ENCODE measurements at regions not wholly inside any gene's neighbourhood (a gene's known extent, or its start where the extent isn't known, plus 50 kb on each side); places are given as distances from the start of the nearest gene placed in this dataset.
A peak's percentile ranks its signal among the peaks of the same experiment; 100 is the strongest.

DNA sequence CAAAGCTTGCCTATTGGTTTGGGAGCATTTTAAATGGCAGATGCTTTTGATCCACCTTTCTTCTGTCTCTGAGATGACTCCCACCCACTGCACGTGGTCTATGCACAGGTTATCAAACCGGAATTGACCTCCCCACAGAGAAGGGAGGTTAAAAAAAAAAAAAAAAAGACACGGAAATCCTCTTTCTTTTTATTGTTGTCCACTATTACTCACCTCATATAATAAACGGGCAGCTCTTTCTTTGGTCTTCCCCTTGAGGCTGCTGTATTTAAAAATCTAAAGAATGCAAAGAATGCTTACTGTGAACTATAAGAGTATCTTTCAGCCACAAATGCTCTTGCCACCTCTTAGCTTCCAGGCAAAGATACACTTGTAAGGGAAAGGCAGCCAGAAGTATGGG, 329.7 kb downstream of the NDFIP2 start:
- H2AK9ac ChIP-seq (replicated peaks; ENCODE audit: low read depth, low read length, poor library complexity): no peak overlapping the region
- no peaks in the 10 kb centered on the region for H3K9me3 ChIP-seq (ENCODE audit: control insufficient read depth, insufficient read depth, low read length)
- dilution Hi-C loops (cut with HindIII; ENCODE audit: low sequenced_read_pairs, unreplicated experiment) (no loop called here), intact Hi-C loops (cut with micrococcal nuclease) (no loop called here), in situ Hi-C loops (cut with MboI; ENCODE audit: low sequenced_read_pairs) (no loop called here)
- peak overlapping the region; percentile 87 for H2BK120ac ChIP-seq (ENCODE audit: low read depth, low read length)
- H3K9ac ChIP-seq (ENCODE audit: low read depth, low read length): no peak overlapping the region
- H4K8ac ChIP-seq (ENCODE audit: low read depth in 2 of 2, low read length in 2 of 2): peak overlapping the region; percentile 70 to 80
- peak overlapping the region; percentile 75 for H3K4ac ChIP-seq (ENCODE audit: low read depth, low read length)
- H3K14ac ChIP-seq (replicated peaks; ENCODE audit: low read depth, low read length): peak overlapping the region; percentile 30
- DNase-seq (peak; percentile 58), ATAC-seq (ENCODE audit: low read depth) (peak; percentile 97)
- no peaks in the 10 kb centered on the region for H3K9me1 ChIP-seq (ENCODE audit: insufficient read depth, low read length)
- no TSS peak for BruUV-seq (replicated peaks)
- no peaks in the 10 kb centered on the region for H3K27me3 ChIP-seq (ENCODE audit: control insufficient read depth, insufficient read depth, low read length)
- peak overlapping the region; percentile 88 for H2BK15ac ChIP-seq (ENCODE audit: low read depth, low read length)
- no peak overlapping the region for H2AK5ac ChIP-seq (ENCODE audit: low read depth, low read length)
- peak overlapping the region; percentile 83 for H4K91ac ChIP-seq (ENCODE audit: insufficient read depth, low read depth, low read length)
- no peak overlapping the region for H3K27ac ChIP-seq (ENCODE audit: insufficient read depth, low read length)
- 0 out of 2 replicates have a peak overlapping the region, but pooled peaks have one; percentile 44 for H3K4me2 ChIP-seq (ENCODE audit: low read depth, low read length)
- no peaks in the 10 kb centered on the region for H4K20me1 ChIP-seq (ENCODE audit: insufficient read depth, low read length)
- H3K18ac ChIP-seq (ENCODE audit: low read depth, low read length): peak overlapping the region; percentile 85; the same call in 1 of the 2 replicates
- peak overlapping the region; percentile 81 for H2AFZ ChIP-seq (replicated peaks; ENCODE audit: low read length, poor library complexity)
- no CpG with 5 or more reads among the region's 4 CpGs for WGBS, 2 experiments (ENCODE audit: extremely low coverage in 2 of 2, insufficient read length in 1 of 2)
- peak overlapping the region; percentile 37 for H2BK5ac ChIP-seq (ENCODE audit: low read depth, low read length, poor library complexity, severe bottlenecking)
- peak overlapping the region; percentile 79 for H2BK20ac ChIP-seq (ENCODE audit: low read depth, low read length)
- POLR2A ChIA-PET (ENCODE audit: unreplicated experiment): interaction anchor here (0.6 kb wide), 1 partner anchor 306 kb away, joined by 3 read pairs; no protein-coding TSS in a partner anchor
- peak overlapping the region; percentile 45; the same call in 1 of the 2 replicates for H4K5ac ChIP-seq (ENCODE audit: low read depth, low read length)
- CTCF ChIA-PET: interaction anchor here (0.6 kb wide), 2 partner anchors 115 to 954 kb away, joined by 5 to 6 read pairs; no protein-coding TSS in a partner anchor
- H3K4me1 ChIP-seq (ENCODE audit: control insufficient read depth, insufficient read depth, low read length): peaks cover 8% of the 10 kb centered on the region
- no peaks in the 10 kb centered on the region for H3K36me3 ChIP-seq (ENCODE audit: control insufficient read depth, insufficient read depth, low read length)
- peak overlapping the region; percentile 65; the same call in 1 of the 2 replicates for H3K23ac ChIP-seq (ENCODE audit: low read depth, low read length)
- TF ChIP-seq RFX5 (IDR thresholded peaks at IDR 0.05; ENCODE audit: low read depth, low read length): no peak
- TF ChIP-seq, protein P1, sequence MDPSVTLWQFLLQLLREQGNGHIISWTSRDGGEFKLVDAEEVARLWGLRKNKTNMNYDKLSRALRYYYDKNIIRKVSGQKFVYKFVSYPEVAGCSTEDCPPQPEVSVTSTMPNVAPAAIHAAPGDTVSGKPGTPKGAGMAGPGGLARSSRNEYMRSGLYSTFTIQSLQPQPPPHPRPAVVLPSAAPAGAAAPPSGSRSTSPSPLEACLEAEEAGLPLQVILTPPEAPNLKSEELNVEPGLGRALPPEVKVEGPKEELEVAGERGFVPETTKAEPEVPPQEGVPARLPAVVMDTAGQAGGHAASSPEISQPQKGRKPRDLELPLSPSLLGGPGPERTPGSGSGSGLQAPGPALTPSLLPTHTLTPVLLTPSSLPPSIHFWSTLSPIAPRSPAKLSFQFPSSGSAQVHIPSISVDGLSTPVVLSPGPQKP (IDR thresholded peaks at IDR 0.05; ENCODE audit: borderline replicate concordance, low read depth, low read length): no peak
- no peak for TF ChIP-seq NFE2L2 (IDR thresholded peaks at IDR 0.05; ENCODE audit: low read depth, low read length)
- TF ChIP-seq MAFK (IDR thresholded peaks at IDR 0.05; ENCODE audit: low read depth, low read length): no peak
- no peak for TF ChIP-seq CEBPB (IDR thresholded peaks at IDR 0.05; ENCODE audit: low read depth, low read length)
- TF ChIP-seq POLR2A (IDR thresholded peaks at IDR 0.05; ENCODE audit: low read depth, low read length): no peak
- TF ChIP-seq MXI1 (IDR thresholded peaks at IDR 0.05; ENCODE audit: borderline replicate concordance, low read depth, low read length): no peak
- TF ChIP-seq RAD21 (IDR thresholded peaks at IDR 0.05; ENCODE audit: low read length): no peak
- no peak for TF ChIP-seq BHLHE40 (IDR thresholded peaks at IDR 0.05; ENCODE audit: low read depth, low read length)
- no peak for TF ChIP-seq SMC3 (IDR thresholded peaks at IDR 0.05; ENCODE audit: low read depth, low read length)
- no peak for TF ChIP-seq RCOR1 (IDR thresholded peaks at IDR 0.05; ENCODE audit: insufficient replicate concordance, low read length)
- TF ChIP-seq, protein P2, sequence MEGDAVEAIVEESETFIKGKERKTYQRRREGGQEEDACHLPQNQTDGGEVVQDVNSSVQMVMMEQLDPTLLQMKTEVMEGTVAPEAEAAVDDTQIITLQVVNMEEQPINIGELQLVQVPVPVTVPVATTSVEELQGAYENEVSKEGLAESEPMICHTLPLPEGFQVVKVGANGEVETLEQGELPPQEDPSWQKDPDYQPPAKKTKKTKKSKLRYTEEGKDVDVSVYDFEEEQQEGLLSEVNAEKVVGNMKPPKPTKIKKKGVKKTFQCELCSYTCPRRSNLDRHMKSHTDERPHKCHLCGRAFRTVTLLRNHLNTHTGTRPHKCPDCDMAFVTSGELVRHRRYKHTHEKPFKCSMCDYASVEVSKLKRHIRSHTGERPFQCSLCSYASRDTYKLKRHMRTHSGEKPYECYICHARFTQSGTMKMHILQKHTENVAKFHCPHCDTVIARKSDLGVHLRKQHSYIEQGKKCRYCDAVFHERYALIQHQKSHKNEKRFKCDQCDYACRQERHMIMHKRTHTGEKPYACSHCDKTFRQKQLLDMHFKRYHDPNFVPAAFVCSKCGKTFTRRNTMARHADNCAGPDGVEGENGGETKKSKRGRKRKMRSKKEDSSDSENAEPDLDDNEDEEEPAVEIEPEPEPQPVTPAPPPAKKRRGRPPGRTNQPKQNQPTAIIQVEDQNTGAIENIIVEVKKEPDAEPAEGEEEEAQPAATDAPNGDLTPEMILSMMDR (conservative IDR thresholded peaks at IDR 0.05; ENCODE audit: low read depth, low read length): no peak
- no peak for TF ChIP-seq FOS (IDR thresholded peaks at IDR 0.05; ENCODE audit: low read depth, low read length)
- TF ChIP-seq, protein P3, sequence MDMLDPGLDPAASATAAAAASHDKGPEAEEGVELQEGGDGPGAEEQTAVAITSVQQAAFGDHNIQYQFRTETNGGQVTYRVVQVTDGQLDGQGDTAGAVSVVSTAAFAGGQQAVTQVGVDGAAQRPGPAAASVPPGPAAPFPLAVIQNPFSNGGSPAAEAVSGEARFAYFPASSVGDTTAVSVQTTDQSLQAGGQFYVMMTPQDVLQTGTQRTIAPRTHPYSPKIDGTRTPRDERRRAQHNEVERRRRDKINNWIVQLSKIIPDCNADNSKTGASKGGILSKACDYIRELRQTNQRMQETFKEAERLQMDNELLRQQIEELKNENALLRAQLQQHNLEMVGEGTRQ (IDR thresholded peaks at IDR 0.05; ENCODE audit: low read depth, low read length): no peak
- no peak for TF ChIP-seq CHD1 (IDR thresholded peaks at IDR 0.05; ENCODE audit: low read depth, low read length)
- H3K4me3 ChIP-seq (ENCODE audit: insufficient read depth, low read depth, low read length): no peak overlapping the region
- no peaks in the 10 kb centered on the region for H3K79me1 ChIP-seq (ENCODE audit: low read depth in 1 of 2, low read length in 2 of 2)
- H3K56ac ChIP-seq (ENCODE audit: extremely low read depth, insufficient read depth, low read length): peak overlapping the region; percentile 53; the same call in 1 of the 2 replicates

All from IMR-90 (cell line).